ENCODE measurements at regions not wholly inside any gene's neighbourhood (a gene's known extent, or its start where the extent isn't known, plus 50 kb on each side); places are given as distances from the start of the nearest gene placed in this dataset.
"Not testable (repeated sequence)": the region's sequence is repeated elsewhere in the genome, so short reads cannot be mapped to it uniquely, and the experiment has no call there.

DNA sequence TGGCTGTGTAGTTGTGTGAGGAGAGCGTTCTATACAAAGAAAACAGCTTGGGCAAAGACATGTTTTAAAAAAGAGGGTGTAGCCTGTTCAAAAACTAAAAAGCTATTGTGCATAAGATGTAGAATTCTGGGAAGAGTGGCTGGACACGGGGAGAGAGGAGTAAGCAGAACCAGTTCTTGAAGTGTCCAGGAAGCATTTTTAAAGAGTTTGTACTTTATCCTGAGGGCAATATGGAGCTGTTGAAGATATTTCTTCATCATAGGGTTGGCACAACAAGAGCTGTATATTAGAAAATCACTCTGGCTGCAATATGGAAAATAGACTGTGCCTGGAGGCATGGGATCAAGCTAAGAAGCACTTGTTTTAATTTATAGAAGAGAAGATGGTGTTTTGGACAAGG lies 458.9 kb upstream of the LMO3 start:
- DNase-seq: no peak

DNA sequence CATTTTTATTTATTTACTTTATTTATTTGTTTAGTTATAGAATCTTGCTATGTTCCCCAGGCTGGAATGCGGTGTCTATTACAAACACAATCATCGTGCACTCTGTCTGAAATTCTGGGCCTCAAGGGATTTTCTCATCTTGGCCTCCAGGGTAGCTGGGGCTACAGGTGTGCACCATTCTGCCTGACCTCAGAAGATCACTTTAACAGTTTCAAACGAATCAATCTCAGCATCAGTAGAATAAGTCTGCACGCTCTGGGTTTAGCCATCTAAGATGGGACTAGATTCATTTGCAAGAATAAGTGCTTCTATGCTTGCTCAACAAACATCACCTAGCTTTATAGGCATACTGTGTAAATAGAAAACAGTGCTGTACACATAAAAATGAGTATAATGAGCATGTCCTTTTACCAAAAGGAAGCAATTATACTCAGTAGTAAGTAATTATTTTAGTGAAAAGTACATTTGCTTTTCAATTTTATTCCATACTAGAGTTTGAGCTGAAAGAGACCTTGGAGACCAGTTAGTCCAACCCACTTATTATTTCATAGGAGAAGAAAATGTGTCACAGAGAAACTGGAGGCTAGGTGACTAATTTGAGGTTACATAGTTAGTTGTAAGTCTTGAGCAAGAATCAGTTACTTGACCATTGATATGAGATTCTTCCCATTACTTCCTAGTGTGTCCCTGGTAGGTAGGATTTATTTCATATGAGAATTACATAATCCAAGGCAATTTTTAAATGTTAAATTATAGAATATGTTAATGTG lies 456.5 kb upstream of the LMO3 start:
- peak; percentile 68 for DNase-seq
- in situ Hi-C loops (cut with HindIII; ENCODE audit: low pct_ligation_motif_present, low pct_unique_long_range_greater_than_20kb, low sequenced_read_pairs): no loop called here

More for the DNA sequence above, 458.9 kb upstream of the LMO3 start:
- in situ Hi-C loops (cut with HindIII; ENCODE audit: low pct_ligation_motif_present, low pct_unique_long_range_greater_than_20kb, low sequenced_read_pairs): no loop called here

DNA sequence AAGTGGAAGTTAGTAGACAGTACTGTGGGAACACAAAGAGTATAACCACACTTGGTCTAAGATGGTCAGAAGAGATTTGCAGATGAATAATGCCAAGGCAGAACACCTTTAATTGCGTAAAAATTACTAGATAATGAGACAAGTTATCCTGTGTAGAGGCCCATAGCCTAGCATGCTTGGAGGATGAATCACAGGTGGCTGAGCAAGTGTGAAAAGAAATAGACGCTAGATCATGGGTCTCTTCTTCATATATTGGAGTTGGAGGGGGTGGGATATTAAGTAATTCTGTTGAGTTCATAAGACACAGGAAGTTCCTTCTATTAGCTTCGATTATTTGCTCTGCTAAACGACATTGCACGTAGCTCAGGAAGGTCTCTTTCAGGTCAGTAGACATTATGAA lies 454.3 kb upstream of the LMO3 start:
- DNase-seq: peak; percentile 19
- in situ Hi-C loops (cut with HindIII; ENCODE audit: low pct_ligation_motif_present, low pct_unique_long_range_greater_than_20kb, low sequenced_read_pairs): no loop called here

DNA sequence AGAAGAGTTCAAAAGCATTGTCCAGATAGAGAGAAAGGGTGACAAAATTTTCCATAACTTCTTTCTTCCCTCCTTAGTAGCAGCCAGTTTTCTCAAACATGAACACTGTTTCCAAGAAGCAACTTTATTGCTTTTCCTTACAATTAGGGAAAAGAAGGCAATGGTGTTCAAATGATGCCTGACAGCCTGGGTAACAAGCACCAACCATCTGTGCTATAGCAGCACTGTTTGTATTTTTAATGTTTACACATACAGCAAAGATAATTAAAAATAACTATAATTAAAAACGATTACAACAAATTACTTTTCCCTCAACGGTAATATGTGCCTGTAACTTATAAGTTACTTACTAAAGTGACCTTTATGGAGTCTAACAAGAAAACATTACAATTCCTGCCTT lies 450.6 kb upstream of the LMO3 start:
- in situ Hi-C loops (cut with HindIII; ENCODE audit: low pct_ligation_motif_present, low pct_unique_long_range_greater_than_20kb, low sequenced_read_pairs): no loop called here

DNA sequence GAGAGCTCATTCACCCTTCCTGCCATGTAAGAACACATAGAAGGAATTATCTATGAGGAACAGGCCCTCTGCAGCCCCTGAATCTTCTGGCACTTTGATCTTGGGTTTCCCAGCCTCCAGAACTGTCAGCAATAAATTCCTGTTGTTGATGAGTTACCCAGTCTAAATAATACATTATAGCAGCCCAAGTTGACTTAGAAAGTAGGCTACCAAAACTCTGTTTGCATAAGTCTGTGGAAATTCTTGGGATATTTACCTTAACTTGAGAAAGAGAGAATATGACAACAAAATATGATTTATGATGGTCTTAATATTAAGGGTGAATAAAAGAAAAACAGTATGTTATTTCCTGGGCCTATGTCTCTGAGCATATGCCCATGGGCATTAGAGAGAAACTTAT lies 433.0 kb upstream of the LMO3 start:
- in situ Hi-C loops (cut with HindIII; ENCODE audit: low pct_ligation_motif_present, low pct_unique_long_range_greater_than_20kb, low sequenced_read_pairs): no loop called here
- no peak for DNase-seq

More for the DNA sequence above, 450.6 kb upstream of the LMO3 start:
- no peak for DNase-seq

DNA sequence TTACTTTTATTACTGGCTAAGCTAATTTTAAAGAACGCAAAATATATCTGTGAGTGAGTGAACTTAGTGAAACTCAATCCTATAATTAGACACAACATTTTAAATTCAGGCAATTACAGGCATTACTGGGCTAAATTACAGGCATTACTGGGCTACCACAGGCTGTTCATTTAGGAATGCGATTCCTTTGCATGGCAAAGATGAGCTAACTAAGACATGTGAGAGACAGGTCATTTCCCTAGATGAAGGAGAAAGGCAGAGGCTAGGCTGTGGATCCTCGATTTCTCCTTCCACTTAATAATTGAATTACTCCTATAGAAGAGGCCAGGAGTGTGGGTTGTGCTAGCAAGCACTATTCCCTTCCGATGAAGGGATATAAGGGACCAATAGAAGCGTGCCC lies 429.4 kb upstream of the LMO3 start:
- in situ Hi-C loops (cut with HindIII; ENCODE audit: low pct_ligation_motif_present, low pct_unique_long_range_greater_than_20kb, low sequenced_read_pairs): no loop called here

DNA sequence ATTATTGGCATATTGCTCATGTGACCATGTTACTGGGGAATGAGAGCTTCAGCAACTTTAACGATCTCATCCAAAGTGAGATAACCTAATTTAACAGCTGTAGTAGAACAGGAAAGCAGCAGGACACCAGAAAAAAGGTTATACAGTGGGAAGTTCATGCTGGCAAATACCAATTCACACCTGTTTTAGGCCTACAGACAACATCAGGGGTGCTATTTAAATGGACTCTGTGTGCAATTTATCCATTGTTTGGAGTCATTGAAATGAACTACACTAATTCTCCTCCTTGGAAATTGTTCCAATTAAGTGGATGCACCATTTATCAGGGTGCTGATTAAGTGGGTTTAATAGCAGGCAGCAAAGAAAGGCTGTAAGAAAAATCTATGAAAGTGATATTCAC lies 424.4 kb upstream of the LMO3 start:
- DNase-seq: no peak
- in situ Hi-C loops (cut with HindIII; ENCODE audit: low pct_ligation_motif_present, low pct_unique_long_range_greater_than_20kb, low sequenced_read_pairs): no loop called here

More for the DNA sequence above, 429.4 kb upstream of the LMO3 start:
- DNase-seq: no peak

DNA sequence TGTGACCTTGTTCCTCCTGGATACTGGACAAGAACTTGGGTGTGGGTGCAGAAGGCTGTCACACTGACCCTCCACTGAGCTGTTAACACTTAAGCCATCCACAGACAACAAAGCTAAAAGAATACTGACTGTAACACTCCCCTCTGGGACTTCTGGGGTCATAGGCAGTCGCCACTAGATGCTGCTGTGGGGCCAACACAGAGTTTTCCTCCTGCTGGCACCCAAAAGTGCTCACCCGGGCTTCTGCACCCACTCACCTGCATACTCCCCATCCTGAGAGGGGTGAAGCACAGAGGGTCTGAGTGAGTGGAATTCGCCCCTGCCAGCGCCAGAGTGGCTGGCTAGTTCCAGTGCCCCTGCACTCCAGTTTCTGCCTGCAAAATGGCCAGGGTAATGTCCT lies 422.4 kb upstream of the LMO3 start:
- in situ Hi-C loops (cut with HindIII; ENCODE audit: low pct_ligation_motif_present, low pct_unique_long_range_greater_than_20kb, low sequenced_read_pairs): no loop called here
- DNase-seq: no peak

DNA sequence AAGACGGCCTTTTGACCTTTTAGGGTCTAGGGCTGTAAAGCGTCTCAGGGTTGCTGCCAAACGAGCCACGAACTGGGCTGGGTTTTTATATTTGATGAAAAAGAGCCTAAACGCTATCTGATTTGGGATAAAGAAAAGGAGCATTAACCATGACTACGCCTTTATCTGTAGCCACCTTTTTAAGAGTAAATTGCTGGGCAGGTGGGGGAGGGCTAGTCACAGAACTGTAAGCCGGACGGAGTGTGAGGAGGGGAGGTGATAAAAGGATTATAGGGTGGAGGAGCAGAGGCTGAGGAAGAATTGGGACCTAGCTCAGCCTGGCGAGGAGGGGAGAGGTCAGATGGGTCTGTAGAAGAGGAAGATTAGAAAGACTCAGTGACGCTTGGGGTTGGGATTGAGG lies 419.5 kb upstream of the LMO3 start:
- in situ Hi-C loops (cut with HindIII; ENCODE audit: low pct_ligation_motif_present, low pct_unique_long_range_greater_than_20kb, low sequenced_read_pairs); DNase-seq: not testable (repeated sequence)

DNA sequence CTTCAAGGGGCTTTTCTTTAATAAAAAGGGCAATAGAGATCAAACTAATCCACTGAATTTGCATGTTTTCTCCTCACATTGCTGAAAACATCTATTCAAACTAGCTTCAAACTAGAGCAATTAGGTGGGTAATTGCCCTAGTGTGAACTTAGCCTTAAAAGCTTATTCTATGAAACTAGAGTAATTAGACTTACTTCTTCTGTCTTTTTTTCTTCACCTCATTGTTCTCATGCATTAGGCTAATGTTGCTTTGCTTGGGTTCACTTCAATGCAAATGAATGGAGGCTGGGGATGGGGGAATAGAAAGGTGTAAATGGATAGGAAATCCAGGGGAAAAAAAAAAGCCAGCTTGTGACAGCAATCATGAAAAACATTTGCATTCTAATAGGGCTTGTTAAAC lies 414.8 kb upstream of the LMO3 start:
- no peak for DNase-seq
- in situ Hi-C loops (cut with HindIII; ENCODE audit: low pct_ligation_motif_present, low pct_unique_long_range_greater_than_20kb, low sequenced_read_pairs): no loop called here

DNA sequence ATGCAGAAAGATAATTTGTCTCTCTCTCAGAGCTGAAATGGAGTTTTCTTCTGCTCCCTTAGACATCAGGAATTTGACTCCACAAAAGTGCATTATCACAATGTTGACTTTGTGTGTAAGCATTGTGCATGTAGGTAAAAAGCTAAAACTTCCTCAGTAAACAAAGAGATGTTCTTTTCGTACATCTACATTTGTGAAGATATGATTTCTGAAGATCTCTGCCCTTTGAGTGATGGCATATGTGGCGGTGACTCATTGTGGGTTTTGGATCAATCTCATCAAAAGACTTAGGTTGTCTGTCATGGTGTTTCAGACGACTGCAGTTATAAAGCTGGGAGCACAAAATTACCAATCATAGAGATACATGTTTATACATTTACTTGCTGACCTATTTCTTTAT lies 411.4 kb upstream of the LMO3 start:
- DNase-seq: no peak
- in situ Hi-C loops (cut with HindIII; ENCODE audit: low pct_ligation_motif_present, low pct_unique_long_range_greater_than_20kb, low sequenced_read_pairs): no loop called here

DNA sequence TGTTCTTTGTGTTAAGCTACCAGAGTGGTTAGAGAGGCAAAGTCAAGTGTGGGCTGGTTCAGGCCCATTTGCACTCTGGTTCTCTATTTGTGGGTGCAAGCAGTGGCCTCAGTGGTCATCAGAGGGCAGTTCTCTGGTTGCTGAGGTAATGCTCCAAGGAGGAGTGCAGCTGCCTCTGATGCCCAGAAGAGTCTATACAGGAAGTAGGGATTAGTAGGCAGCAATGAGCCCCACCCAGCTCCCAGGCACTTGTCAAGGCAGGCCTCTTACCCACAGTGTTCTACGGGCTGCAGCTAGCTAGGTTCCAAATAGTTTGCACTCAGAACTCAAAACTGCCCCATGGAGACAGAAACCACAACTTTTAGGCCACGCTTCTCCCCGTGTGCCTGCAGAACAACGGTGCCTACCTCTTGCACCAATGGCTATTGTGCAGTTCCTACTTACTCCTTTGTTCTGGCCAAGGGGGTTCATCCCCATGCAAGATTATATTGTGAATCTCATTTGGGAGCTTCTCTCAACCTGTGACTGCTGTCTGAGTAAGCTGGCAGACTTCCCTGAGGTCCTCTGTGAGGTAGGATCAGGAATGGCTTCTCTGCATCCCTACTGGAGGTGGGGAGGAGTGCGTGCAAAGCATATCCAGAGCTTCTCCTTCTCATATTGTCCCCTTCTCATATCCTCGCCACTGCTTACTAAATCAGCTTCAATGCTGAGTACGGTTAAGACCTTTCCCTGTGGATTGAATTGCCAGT lies 410.3 kb upstream of the LMO3 start:
- in situ Hi-C loops (cut with HindIII; ENCODE audit: low pct_ligation_motif_present, low pct_unique_long_range_greater_than_20kb, low sequenced_read_pairs): no loop called here

DNA sequence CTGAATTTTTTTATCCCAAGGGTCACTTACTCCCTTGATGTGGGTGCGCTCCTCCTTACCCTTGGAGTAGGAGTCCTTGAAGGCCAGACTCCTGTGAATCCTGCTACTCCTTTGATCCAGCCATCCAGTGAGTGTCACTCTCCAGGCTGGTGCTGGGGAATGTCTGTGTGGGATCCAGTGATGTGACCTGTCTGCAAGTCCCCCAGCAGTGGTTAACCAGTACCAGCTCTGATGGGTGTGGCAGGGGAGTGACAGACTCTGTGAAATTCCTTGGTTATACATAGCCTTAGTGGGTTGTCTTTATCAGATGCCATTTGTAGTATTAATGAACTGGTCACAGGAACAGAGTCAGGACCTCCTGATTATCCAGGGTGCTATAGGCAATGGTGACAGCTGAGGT lies 409.5 kb upstream of the LMO3 start:
- no peak for DNase-seq
- in situ Hi-C loops (cut with HindIII; ENCODE audit: low pct_ligation_motif_present, low pct_unique_long_range_greater_than_20kb, low sequenced_read_pairs): no loop called here

More for the DNA sequence above, 410.3 kb upstream of the LMO3 start:
- DNase-seq: no peak

DNA sequence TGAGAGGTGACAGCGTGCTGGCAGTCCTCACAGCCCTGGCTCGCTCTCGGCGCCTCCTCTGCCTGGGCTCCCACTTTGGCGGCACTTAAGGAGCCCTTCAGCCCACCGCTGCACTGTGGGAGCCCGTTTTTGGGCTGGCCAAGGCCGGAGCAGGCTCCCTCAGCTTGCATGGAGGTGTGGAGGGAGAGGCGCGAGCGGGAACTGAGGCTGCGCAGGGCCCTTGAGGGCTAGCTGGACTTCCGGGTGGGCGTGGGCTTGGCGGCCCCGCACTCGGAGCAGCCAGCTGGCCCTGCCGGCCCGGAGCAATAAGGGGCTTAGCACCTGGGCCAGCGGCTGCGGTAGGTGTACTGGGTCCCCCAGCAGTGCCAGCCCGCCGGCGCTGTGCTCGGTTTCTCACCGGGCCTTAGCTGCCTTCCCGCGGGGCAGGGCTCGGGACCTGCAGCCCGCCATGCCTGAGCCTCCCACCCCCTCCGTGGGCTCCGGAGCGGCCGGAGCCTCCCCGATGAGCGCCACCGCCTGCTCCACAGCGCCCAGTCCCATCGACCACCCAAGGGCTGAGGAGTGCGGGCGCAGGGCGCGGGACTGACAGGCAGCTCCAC lies 401.6 kb upstream of the LMO3 start:
- in situ Hi-C loops (cut with HindIII; ENCODE audit: low pct_ligation_motif_present, low pct_unique_long_range_greater_than_20kb, low sequenced_read_pairs); DNase-seq: not testable (repeated sequence)

DNA sequence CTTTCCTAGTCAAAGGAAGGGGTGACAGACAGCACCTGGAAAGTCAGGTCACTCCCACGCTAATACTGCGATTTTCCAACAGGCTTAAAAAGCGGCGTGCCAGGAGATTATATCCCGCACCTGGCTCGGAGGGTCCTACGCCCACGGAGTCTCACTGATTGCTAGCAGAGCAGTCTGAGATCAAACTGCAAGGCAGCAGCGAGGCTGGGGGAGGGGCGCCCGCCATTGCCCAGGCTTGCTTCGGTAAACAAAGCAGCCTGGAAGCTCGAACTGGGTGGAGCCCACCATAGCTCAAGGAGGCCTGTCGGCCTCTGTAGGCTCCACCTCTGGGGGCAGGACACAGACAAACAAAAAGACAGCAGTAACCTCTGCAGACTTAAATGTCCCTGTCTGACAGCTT lies 392.6 kb upstream of the LMO3 start:
- in situ Hi-C loops (cut with HindIII; ENCODE audit: low pct_ligation_motif_present, low pct_unique_long_range_greater_than_20kb, low sequenced_read_pairs); DNase-seq: not testable (repeated sequence)

DNA sequence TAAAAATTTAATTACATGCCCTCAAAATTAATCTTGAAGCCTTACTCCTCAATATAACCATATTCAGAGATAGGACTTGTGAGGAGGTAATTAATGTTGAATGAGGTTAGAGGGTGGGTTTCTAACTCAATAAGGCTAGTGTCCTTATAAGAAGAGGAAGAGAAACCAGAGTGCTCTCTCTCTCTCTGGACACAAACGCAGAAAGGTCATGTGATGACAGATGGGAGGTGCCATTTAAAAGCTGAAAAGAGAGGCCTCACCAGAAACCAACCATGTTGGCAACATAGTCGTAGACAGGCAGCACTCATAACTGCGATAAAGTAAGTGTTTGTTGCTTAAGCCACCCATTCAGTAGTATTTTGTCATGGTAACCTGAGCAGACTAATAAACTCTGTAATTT lies 378.5 kb upstream of the LMO3 start:
- DNase-seq: no peak
- in situ Hi-C loops (cut with HindIII; ENCODE audit: low pct_ligation_motif_present, low pct_unique_long_range_greater_than_20kb, low sequenced_read_pairs): no loop called here

DNA sequence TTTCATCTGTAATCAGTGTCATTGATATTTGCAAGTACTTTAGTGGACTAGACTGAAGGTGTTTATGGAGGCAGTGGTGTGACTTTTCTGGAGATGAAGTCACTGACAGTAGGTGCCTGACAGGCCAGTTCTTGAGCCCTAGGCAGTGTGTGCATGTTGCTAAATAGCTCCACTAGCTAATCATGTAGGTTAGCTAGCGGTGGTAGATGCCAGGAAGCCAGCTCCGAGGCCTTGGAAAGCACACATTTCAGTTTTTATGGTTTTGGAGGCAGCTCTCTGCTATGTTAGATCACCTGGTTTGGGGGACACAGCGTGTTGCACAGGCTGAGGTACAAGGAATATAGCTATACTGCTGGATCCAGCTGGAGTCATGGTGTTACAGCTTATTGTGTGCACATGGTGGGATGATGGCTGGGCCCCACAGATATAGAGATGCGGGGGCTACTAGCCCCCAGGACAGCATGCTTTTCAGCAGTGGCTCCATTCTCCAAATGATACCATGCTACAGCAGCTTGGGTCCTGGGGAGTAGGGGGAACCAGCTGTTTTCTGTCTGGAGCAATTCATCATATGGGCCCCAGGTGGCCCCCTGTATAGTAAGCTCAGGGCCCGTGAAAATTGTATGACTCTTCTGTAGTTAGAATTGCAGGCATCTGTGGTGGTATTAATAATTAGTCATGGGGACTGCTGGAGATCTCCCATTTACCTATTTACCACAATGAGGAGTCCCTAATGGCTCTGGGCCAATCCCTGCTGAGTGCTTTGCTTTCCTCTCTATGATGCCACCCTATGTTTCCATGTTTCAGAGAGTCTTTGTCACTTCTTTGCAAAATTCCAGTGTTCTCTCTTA lies 367.2 kb upstream of the LMO3 start:
- in situ Hi-C loops (cut with HindIII; ENCODE audit: low pct_ligation_motif_present, low pct_unique_long_range_greater_than_20kb, low sequenced_read_pairs): no loop called here
- DNase-seq: no peak

DNA sequence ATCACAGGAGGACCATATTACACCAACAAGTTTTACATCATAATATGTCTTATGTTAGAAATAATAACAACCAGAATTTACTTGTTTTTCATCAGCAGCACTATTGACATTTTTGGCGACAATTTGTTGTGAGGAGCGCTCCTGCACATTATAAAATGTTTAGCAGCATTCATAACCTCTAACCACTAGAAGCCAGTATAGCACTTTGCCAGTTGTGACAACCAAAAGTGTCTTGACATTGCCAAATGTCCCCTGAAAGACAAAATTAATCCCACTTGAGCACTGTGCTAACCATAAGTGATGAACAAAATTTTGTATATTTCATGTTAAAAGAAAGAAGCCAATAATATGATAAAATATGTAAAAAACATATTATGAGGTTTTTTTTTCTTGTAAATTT lies 356.9 kb upstream of the LMO3 start:
- DNase-seq: no peak
- in situ Hi-C loops (cut with HindIII; ENCODE audit: low pct_ligation_motif_present, low pct_unique_long_range_greater_than_20kb, low sequenced_read_pairs): no loop called here
